ENCODE measurements at regions not wholly inside any gene's neighbourhood (a gene's known extent, or its start where the extent isn't known, plus 50 kb on each side); places are given as distances from the start of the nearest gene placed in this dataset.

- Histone ChIP-seq H3K27me3 (no peaks in the 10 kb centered on the region), H3K36me3 (no peaks in the 10 kb centered on the region), H3K4me3 (no peak overlapping the region), H3K9me3 (peaks cover 0 to 11% (median 0%) of the 10 kb centered on the region in 4 donors), H3K4me1 (no peaks in the 10 kb centered on the region), H3K27ac (replicated peaks in 1 of 4) (no peak overlapping the region)
- intact Hi-C loops (cut with DNase I): no loop called here
- no peak for TF ChIP-seq EP300 (IDR thresholded peaks at IDR 0.05)
- no peak for TF ChIP-seq CTCF (IDR thresholded peaks at IDR 0.05)
- no peak for TF ChIP-seq POLR2AphosphoS5 (IDR thresholded peaks at IDR 0.05)
- no peak for TF ChIP-seq POLR2A (IDR thresholded peaks at IDR 0.05; ENCODE audit: low read depth)
- no peak for DNase-seq (ENCODE audit: extremely low spot score)
- 64% methylated on average over 1 of the region's 2 CpGs for WGBS
Observed at GRCh38 chr13:47790755-47791154, 210.3 kb downstream of the SUCLA2 start.

- DNase-seq (ENCODE audit: extremely low spot score): no peak
- H3K27me3 ChIP-seq: no peaks in the 10 kb centered on the region
- H3K9me3 ChIP-seq: peaks cover 0 to 11% (median 0%) of the 10 kb centered on the region in 4 donors
- H3K4me1 ChIP-seq: no peaks in the 10 kb centered on the region
- intact Hi-C loops (cut with DNase I): no loop called here
- no peak overlapping the region for H3K4me3 ChIP-seq
- no peak overlapping the region for H3K27ac ChIP-seq (replicated peaks in 1 of 4)
- no peak for TF ChIP-seq EP300 (IDR thresholded peaks at IDR 0.05)
- no peak for TF ChIP-seq POLR2A (IDR thresholded peaks at IDR 0.05; ENCODE audit: low read depth)
- TF ChIP-seq CTCF (IDR thresholded peaks at IDR 0.05): no peak
- H3K36me3 ChIP-seq: no peaks in the 10 kb centered on the region
Observed at GRCh38 chr13:47788844-47789243, 212.2 kb downstream of the SUCLA2 start.

GRCh38 chr13:47774671-47774994, 226.4 kb downstream of the SUCLA2 start:
- no peak overlapping the region for H3K4me3 ChIP-seq
- TF ChIP-seq POLR2AphosphoS5 (IDR thresholded peaks at IDR 0.05) (no peak), CTCF (IDR thresholded peaks at IDR 0.05) (no peak), EP300 (IDR thresholded peaks at IDR 0.05) (no peak), POLR2A (IDR thresholded peaks at IDR 0.05; ENCODE audit: low read depth) (no peak)
- no peak overlapping the region for H3K27ac ChIP-seq (replicated peaks in 1 of 4)
- peaks cover 0 to 3% (median 2%) of the 10 kb centered on the region in 4 donors for H3K9me3 ChIP-seq
- H3K27me3 ChIP-seq: no peaks in the 10 kb centered on the region
- no peaks in the 10 kb centered on the region for H3K4me1 ChIP-seq
- intact Hi-C loops (cut with DNase I): loop anchor here (5.0 to 10.0 kb wide), 2 partner anchors 800 to 942 kb away; no protein-coding TSS in a partner anchor
- H3K36me3 ChIP-seq: no peaks in the 10 kb centered on the region
- no peak for DNase-seq (ENCODE audit: extremely low spot score)

GRCh38 chr13:47764817-47765216, 236.3 kb downstream of the SUCLA2 start:
- TF ChIP-seq CTCF (IDR thresholded peaks at IDR 0.05) (no peak), POLR2A (IDR thresholded peaks at IDR 0.05; ENCODE audit: low read depth) (no peak), EP300 (IDR thresholded peaks at IDR 0.05) (no peak), POLR2AphosphoS5 (IDR thresholded peaks at IDR 0.05) (no peak)
- no peaks in the 10 kb centered on the region for H3K27me3 ChIP-seq
- peaks cover 0 to 16% (median 7%) of the 10 kb centered on the region in 4 donors for H3K9me3 ChIP-seq
- no peak overlapping the region for H3K4me3 ChIP-seq
- no peaks in the 10 kb centered on the region for H3K36me3 ChIP-seq
- DNase-seq (ENCODE audit: extremely low spot score): no peak
- no peak overlapping the region for H3K27ac ChIP-seq (replicated peaks in 1 of 4)
- 88% methylated on average over 1 of the region's 1 CpG for WGBS
- H3K4me1 ChIP-seq: no peaks in the 10 kb centered on the region
- intact Hi-C loops (cut with DNase I): no loop called here

- no peak for DNase-seq (ENCODE audit: extremely low spot score)
- H3K4me1 ChIP-seq: no peaks in the 10 kb centered on the region
- H3K36me3 ChIP-seq: no peaks in the 10 kb centered on the region
- H3K27ac ChIP-seq (replicated peaks in 1 of 4): no peak overlapping the region
- H3K9me3 ChIP-seq: no peaks in the 10 kb centered on the region
- H3K27me3 ChIP-seq: no peaks in the 10 kb centered on the region
- no peak overlapping the region for H3K4me3 ChIP-seq
- 73% methylated on average over 4 of the region's 4 CpGs for WGBS
- TF ChIP-seq POLR2AphosphoS5 (IDR thresholded peaks at IDR 0.05) (no peak), POLR2A (IDR thresholded peaks at IDR 0.05; ENCODE audit: low read depth) (no peak), CTCF (IDR thresholded peaks at IDR 0.05) (no peak), EP300 (IDR thresholded peaks at IDR 0.05) (no peak)
- intact Hi-C loops (cut with DNase I): no loop called here
Observed at GRCh38 chr13:47757466-47758080, 243.5 kb downstream of the SUCLA2 start.

Data from esophagus muscularis mucosa (tissue), 4 donors.